HG02840 (cell line): ENCODE measurements at regions not wholly inside any gene's neighbourhood (a gene's known extent, or its start where the extent isn't known, plus 50 kb on each side); places are given as distances from the start of the nearest gene placed in this dataset.

Experiments used
- ATAC-seq: cut with Tn5 transposase; IDR thresholded peaks from one replicate; pipeline ENCODE4 v1.9.1; 2021; ENCODE audit warnings: mild to moderate bottlenecking, moderate library complexity, moderate number of reproducible peaks; ENCODE audit not compliant: unreplicated experiment, low FRiP score

- no peak for ATAC-seq
These were observed 214.5 kb upstream of the CAMK1G start for GRCh38 chr1:209368864-209369598.

- no peak for ATAC-seq
These were observed 213.1 kb upstream of the CAMK1G start for GRCh38 chr1:209370241-209370995.

- ATAC-seq = no peak
These were observed 208.4 kb upstream of the CAMK1G start for GRCh38 chr1:209375097-209375496.

GRCh38 chr1:209375671-209376365 is 207.7 kb upstream of the CAMK1G start:
- ATAC-seq = no peak

GRCh38 chr1:209376774-209377173 is 206.7 kb upstream of the CAMK1G start:
- ATAC-seq = no peak

GRCh38 chr1:209377995-209378394 is 205.5 kb upstream of the CAMK1G start:
- ATAC-seq = no peak

- no peak for ATAC-seq
These were observed 204.2 kb upstream of the CAMK1G start for GRCh38 chr1:209379280-209379679.

- ATAC-seq = no peak
These were observed 203.1 kb upstream of the CAMK1G start for GRCh38 chr1:209380420-209380819.

- no peak for ATAC-seq
These were observed 201.0 kb upstream of the CAMK1G start for GRCh38 chr1:209382231-209383100.

- no peak for ATAC-seq
These were observed 200.1 kb upstream of the CAMK1G start for GRCh38 chr1:209383422-209383821.

GRCh38 chr1:209383907-209384709 is 199.4 kb upstream of the CAMK1G start:
- ATAC-seq = no peak

GRCh38 chr1:209384710-209385550 is 198.6 kb upstream of the CAMK1G start:
- no peak for ATAC-seq

- ATAC-seq = no peak
These were observed 197.4 kb upstream of the CAMK1G start for GRCh38 chr1:209386156-209386555.

GRCh38 chr1:209387271-209387968 is 196.1 kb upstream of the CAMK1G start:
- no peak for ATAC-seq

- no peak for ATAC-seq
These were observed 195.6 kb upstream of the CAMK1G start for GRCh38 chr1:209387969-209388329.

GRCh38 chr1:209388358-209388757 is 195.2 kb upstream of the CAMK1G start:
- no peak for ATAC-seq

GRCh38 chr1:209389258-209389657 is 194.3 kb upstream of the CAMK1G start:
- no peak for ATAC-seq

GRCh38 chr1:209389975-209390374 is 193.5 kb upstream of the CAMK1G start:
- ATAC-seq = no peak
